NT2/D1 (cell line): ENCODE measurements at regions not wholly inside any gene's neighbourhood (a gene's known extent, or its start where the extent isn't known, plus 50 kb on each side); places are given as distances from the start of the nearest gene placed in this dataset.

Source experiments
- SUZ12 ChIP-seq: IDR thresholded peaks from 2 replicates; pipeline ENCODE4 v1.6.1; 2011; ENCODE audit not compliant: insufficient read length, insufficient read depth; ENCODE audit errors: extremely low read depth
- ZNF274 ChIP-seq: IDR thresholded peaks from 2 replicates; pipeline ENCODE4 v1.6.1; 2011; ENCODE audit warnings: mild to moderate bottlenecking, low read depth, low read length

DNA sequence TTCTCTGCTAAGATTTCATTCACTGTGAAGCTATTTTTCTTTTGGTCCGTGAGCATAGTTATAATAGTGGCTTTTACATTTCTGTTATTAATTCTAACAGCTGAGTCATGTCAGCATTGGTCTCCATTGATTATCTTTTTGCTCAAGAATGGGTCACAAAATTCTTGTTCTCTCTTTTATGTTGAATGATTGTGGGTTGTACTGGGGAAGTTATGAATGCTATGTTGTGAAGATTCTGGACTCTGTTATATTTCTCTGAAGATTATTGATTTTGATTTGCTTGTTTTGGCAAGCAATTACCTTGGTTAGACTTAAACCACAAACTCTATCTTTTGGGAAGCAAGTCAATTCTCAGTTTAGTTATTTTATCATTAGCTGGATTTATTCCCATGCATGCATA is 98.8 kb downstream of the IRX5 start:
- TF ChIP-seq SUZ12 (no peak), ZNF274 (no peak)
